Fibroblast of mammary gland (primary cell): ENCODE measurements at regions not wholly inside any gene's neighbourhood (a gene's known extent, or its start where the extent isn't known, plus 50 kb on each side); places are given as distances from the start of the nearest gene placed in this dataset.
"Not testable (repeated sequence)": the region's sequence is repeated elsewhere in the genome, so short reads cannot be mapped to it uniquely, and the experiment has no call there.

ENCODE experiments used
- DNase-seq: peaks from one replicate; pipeline ENCODE4 v3.0.0-alpha.2; 2010; ENCODE audit warnings: low read depth
- H3K4me3 ChIP-seq: 2 replicates; pipeline ENCODE4 v1.5.1; 2011; ENCODE audit warnings: low read depth, mild to moderate bottlenecking, low read length, moderate library complexity; ENCODE audit not compliant: control insufficient read depth
- TF ChIP-seq, protein P1 (sequence below): conservative IDR thresholded peaks from 2 replicates; pipeline ENCODE4 v1.5.1; 2011; ENCODE audit warnings: low read depth, low read length, inconsistent platforms; ENCODE audit not compliant: control insufficient read depth, insufficient read depth

GRCh38 chr6:51027283-51028065 lies 208.8 kb downstream of the TFAP2B start:
- TF ChIP-seq, protein P1, sequence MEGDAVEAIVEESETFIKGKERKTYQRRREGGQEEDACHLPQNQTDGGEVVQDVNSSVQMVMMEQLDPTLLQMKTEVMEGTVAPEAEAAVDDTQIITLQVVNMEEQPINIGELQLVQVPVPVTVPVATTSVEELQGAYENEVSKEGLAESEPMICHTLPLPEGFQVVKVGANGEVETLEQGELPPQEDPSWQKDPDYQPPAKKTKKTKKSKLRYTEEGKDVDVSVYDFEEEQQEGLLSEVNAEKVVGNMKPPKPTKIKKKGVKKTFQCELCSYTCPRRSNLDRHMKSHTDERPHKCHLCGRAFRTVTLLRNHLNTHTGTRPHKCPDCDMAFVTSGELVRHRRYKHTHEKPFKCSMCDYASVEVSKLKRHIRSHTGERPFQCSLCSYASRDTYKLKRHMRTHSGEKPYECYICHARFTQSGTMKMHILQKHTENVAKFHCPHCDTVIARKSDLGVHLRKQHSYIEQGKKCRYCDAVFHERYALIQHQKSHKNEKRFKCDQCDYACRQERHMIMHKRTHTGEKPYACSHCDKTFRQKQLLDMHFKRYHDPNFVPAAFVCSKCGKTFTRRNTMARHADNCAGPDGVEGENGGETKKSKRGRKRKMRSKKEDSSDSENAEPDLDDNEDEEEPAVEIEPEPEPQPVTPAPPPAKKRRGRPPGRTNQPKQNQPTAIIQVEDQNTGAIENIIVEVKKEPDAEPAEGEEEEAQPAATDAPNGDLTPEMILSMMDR: no peak
- H3K4me3 ChIP-seq: no peak overlapping the region
- DNase-seq: no peak

DNA sequence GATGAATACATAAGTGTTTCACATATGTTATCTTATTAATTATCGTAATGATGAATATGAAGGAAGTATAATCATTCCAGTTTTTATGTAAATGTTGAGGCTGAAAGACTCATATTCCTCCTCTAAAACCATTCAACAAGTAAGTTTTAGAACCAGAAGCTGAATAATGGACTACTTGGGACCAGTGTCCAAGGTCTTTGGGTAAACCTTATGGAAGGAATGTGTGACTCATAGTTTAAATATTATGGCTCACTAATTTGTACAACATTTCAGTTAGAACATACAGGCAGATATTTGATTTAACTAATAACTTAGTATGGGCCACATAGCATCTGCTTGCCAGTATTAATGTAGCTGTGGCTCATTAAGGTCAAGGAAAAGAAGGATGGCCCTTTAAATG lies 209.6 kb downstream of the TFAP2B start:
- TF ChIP-seq, protein P1: no peak
- peak; percentile 8 for DNase-seq
- H3K4me3 ChIP-seq: no peak overlapping the region

- H3K4me3 ChIP-seq: no peak overlapping the region
- TF ChIP-seq, protein P1: no peak
Observed at GRCh38 chr6:51029561-51029960, 210.9 kb downstream of the TFAP2B start.

GRCh38 chr6:51045548-51045947 lies 226.9 kb downstream of the TFAP2B start:
- no peak overlapping the region for H3K4me3 ChIP-seq
- TF ChIP-seq, protein P1: no peak
- DNase-seq: no peak

More at GRCh38 chr6:51029561-51029960, 210.9 kb downstream of the TFAP2B start:
- no peak for DNase-seq

- DNase-seq: no peak
- TF ChIP-seq, protein P1: no peak
- H3K4me3 ChIP-seq: no peak overlapping the region
Observed at GRCh38 chr6:51049288-51049982, 230.8 kb downstream of the TFAP2B start.

GRCh38 chr6:51049983-51050877 lies 231.6 kb downstream of the TFAP2B start:
- DNase-seq: peak; percentile 3
- TF ChIP-seq, protein P1: no peak
- H3K4me3 ChIP-seq: no peak overlapping the region

DNA sequence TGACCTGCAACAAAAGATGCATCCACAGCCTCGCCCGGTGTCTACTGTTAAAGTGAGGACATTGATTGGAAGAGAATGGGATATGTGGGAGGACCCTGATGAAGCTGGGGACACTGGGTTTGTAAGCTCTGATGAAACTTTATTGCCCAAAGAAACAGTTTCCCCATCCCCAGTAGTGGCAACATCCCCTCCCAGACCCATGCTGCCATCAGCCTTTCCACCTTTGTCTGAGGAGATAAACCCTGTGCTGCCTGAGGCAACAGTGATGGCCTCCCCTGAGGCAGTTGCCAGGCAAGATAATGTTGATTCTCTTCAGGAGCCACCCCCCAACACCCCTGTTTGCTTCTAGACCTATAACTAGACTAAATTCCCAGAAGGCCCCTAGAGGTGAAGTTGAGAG lies 234.0 kb downstream of the TFAP2B start:
- not testable (repeated sequence) for H3K4me3 ChIP-seq, DNase-seq

DNA sequence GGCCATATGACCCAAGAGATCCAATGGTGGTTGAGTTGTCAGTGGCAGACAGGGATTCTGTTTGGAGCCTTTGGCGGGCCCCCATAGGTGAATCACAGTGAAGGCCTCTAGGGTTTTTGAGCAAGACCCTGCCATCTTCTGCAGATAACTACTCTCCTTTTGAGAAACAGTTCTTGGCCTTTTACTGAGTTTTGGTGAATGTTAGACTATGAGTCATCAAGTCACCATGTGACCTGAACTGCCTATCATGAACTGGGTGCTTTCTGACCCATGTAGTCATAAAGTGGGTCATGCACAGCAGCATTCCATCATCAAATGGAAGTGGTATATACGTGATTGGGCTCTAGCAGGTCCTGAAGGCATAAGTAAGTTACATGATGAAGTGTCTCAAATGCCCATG lies 236.6 kb downstream of the TFAP2B start:
- not testable (repeated sequence) for DNase-seq, H3K4me3 ChIP-seq
